AG04450 (cell line): ENCODE measurements at regions not wholly inside any gene's neighbourhood (a gene's known extent, or its start where the extent isn't known, plus 50 kb on each side); places are given as distances from the start of the nearest gene placed in this dataset.

Source experiments
- CTCF ChIA-PET: fragments of 300-600, 350-600 bp; formaldehyde crosslinking; extraction: SDS; loops from one replicate; lab custom pipeline; 2022; ENCODE audit warnings: antibody characterized with exemption, inconsistent platforms; lab: Charles Lee
- POLR2A ChIA-PET: fragments of 350-600 bp; formaldehyde crosslinking; extraction: SDS; loops from one replicate; lab custom pipeline; 2021; ENCODE audit warnings: antibody characterized with exemption, inconsistent platforms; lab: Yijun Ruan, JAX
- DNase-seq: peaks from one replicate; pipeline ENCODE4 v3.0.0-alpha.2; 2011; ENCODE audit warnings: low read depth, low spot score
- H3K27ac ChIP-seq: one replicate; pipeline ENCODE4 v1.5.1; 2012; ENCODE audit warnings: low read depth, low read length, control low read depth
- H3K27me3 ChIP-seq: one replicate; pipeline ENCODE4 v1.6.0; 2012; ENCODE audit warnings: low read length; ENCODE audit not compliant: control insufficient read depth, insufficient read depth
- H3K4me3 ChIP-seq: 2 replicates; pipeline ENCODE4 v1.5.1; 2011; ENCODE audit warnings: mild to moderate bottlenecking, low read depth, low read length, control low read depth
- H3K9me3 ChIP-seq: 2 replicates; pipeline ENCODE4 v1.5.1; 2012; ENCODE audit warnings: low read length; ENCODE audit not compliant: control insufficient read depth, insufficient read depth
- TF ChIP-seq, protein P1 (sequence below): IDR thresholded peaks from 2 replicates; pipeline ENCODE4 v1.5.1; 2011; ENCODE audit warnings: low read depth, low read length, control low read depth, inconsistent platforms

DNA sequence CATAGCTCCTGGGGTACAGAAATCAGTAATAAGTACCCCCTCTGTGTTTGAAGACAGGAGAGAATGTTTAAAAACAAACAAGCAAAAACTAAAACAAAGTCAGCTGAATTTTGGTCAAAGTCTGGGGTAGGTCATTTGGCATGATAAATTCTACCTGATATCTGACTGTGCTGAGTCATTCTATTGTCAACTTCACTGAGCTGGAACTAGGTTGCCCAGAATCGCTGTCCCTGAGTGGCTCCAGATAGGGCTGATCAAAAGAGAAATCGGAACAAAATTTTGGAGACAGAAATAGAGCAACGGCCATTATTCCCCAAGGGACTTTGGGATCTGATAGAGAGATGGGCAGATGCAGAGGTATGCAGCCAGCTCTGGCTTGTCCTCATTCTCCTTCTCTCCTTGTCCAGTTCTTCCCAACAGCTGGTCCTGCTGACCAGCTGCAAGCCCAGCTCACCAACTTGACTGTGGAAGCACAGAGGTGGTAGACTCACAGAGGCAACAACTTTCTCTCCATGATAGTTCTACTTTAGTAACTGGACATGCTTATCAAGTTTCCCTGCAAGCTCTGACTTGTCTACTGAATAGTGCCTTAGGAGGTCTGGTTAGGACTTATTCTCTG, 57.3 kb upstream of the MYRIP start:
- Histone ChIP-seq H3K4me3 (no peak overlapping the region), H3K9me3 (peaks cover 3% of the 10 kb centered on the region; the same call in 1 of the 2 replicates), H3K27me3 (no peaks in the 10 kb centered on the region), H3K27ac (no peak overlapping the region)
- DNase-seq, result no peak
- TF ChIP-seq, protein P1, sequence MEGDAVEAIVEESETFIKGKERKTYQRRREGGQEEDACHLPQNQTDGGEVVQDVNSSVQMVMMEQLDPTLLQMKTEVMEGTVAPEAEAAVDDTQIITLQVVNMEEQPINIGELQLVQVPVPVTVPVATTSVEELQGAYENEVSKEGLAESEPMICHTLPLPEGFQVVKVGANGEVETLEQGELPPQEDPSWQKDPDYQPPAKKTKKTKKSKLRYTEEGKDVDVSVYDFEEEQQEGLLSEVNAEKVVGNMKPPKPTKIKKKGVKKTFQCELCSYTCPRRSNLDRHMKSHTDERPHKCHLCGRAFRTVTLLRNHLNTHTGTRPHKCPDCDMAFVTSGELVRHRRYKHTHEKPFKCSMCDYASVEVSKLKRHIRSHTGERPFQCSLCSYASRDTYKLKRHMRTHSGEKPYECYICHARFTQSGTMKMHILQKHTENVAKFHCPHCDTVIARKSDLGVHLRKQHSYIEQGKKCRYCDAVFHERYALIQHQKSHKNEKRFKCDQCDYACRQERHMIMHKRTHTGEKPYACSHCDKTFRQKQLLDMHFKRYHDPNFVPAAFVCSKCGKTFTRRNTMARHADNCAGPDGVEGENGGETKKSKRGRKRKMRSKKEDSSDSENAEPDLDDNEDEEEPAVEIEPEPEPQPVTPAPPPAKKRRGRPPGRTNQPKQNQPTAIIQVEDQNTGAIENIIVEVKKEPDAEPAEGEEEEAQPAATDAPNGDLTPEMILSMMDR, result no peak
- POLR2A ChIA-PET, result no interaction called here
- CTCF ChIA-PET, result no interaction called here

DNA sequence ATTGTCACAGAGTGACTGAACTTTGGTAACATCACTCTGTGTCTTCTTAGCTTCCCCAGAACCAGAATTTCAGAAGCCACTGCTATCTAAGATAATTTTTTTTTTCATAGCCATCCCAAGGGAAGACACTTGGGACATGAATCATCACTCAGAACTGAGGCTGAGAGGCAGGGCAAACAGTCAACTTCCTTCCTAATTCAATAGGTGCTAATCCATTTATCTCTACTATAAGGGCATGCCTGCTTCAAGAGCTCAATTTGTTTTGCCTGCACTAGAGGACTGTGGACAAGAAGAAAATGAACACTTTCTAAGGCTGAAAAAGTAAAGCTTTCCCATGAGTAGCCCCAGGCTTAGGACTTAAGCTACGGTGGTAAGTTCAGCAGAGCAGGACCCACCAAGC, 56.7 kb upstream of the MYRIP start:
- ChIA-PET CTCF (no interaction called here), POLR2A (no interaction called here)
- Histone ChIP-seq H3K4me3 (no peak overlapping the region), H3K27ac (no peak overlapping the region), H3K9me3 (peaks cover 3% of the 10 kb centered on the region; the same call in 1 of the 2 replicates), H3K27me3 (no peaks in the 10 kb centered on the region)
- no peak for DNase-seq
- TF ChIP-seq, protein P1, result no peak

DNA sequence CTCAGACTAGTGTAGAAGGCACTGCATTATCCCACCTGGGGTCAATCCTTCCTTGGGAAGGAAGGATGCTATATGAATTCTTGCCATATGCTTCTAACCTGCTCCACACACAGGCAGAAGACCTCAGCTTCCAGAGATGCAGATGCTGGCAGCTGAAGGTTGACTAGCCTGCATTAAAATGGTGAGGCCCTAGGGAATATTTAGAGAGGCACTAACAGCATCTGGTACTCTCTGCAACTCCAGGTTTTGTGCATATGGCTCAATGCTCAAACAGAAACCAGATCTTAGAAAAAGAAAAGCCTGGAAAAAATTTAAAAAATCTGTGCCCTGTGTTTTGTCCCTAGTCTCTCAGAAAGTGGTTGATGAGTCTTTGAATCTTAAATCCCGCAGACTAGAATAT, 56.0 kb upstream of the MYRIP start:
- Histone ChIP-seq H3K27ac (no peak overlapping the region), H3K27me3 (no peaks in the 10 kb centered on the region), H3K9me3 (peaks cover 3% of the 10 kb centered on the region; the same call in 1 of the 2 replicates), H3K4me3 (no peak overlapping the region)
- no peak for DNase-seq
- ChIA-PET CTCF (no interaction called here), POLR2A (no interaction called here)
- TF ChIP-seq, protein P1, result no peak

DNA sequence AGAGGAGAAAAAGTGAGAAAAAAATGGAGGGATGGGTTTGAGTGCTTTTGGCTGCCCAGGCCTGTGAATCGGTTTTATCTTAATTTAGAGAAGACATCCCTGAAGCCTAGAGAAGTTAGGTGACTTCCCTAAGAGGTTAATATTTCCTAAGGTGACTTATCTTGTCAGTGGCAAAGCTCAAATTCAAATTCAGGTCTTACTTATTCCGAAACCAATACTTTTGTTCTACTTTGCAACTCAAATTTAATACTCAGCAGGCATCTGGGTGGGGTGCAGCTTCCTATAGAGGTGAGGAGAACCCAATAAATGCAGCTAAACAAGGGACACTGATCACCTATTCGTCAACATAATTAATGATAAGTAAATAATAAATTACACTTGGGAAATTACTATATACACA, 54.9 kb upstream of the MYRIP start:
- DNase-seq, result no peak
- TF ChIP-seq, protein P1, result no peak
- Histone ChIP-seq H3K4me3 (no peak overlapping the region), H3K27ac (no peak overlapping the region), H3K27me3 (no peaks in the 10 kb centered on the region), H3K9me3 (no peaks in the 10 kb centered on the region; the same call in 1 of the 2 replicates)
- CTCF ChIA-PET, result no interaction called here
- POLR2A ChIA-PET, result no interaction called here

DNA sequence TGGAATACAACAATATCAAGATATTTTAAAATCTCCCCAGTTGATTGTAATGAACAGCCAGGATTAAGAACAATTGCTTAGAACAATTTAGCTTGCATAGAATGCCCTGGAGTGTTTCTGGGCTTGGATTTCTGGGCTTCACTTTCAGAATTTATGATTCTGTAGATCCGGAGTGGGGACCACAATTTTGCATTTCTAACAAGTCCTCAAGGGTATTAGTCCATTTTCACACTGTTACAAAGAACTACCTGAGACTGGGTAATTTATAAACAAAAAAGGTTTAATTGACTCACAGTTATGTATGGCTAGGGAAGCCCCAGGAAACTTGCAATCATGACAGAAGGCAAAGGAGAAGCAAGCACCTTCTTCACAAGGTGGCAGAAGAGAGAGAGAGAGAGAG, 54.3 kb upstream of the MYRIP start:
- Histone ChIP-seq H3K27me3 (no peaks in the 10 kb centered on the region), H3K27ac (no peak overlapping the region), H3K9me3 (no peaks in the 10 kb centered on the region; the same call in 1 of the 2 replicates), H3K4me3 (no peak overlapping the region)
- POLR2A ChIA-PET, result no interaction called here
- no peak for DNase-seq
- CTCF ChIA-PET, result no interaction called here
- TF ChIP-seq, protein P1, result no peak
